Pons (tissue), 1 donor: ENCODE measurements at regions not wholly inside any gene's neighbourhood (a gene's known extent, or its start where the extent isn't known, plus 50 kb on each side); places are given as distances from the start of the nearest gene placed in this dataset.
"Not testable (repeated sequence)": the region's sequence is repeated elsewhere in the genome, so short reads cannot be mapped to it uniquely, and the experiment has no call there.

ENCODE experiments used
- DNase-seq: peaks from one replicate; pipeline ENCODE4 v3.0.0-alpha.2; 2016; ENCODE audit warnings: low spot score

- no peak for DNase-seq
Observed at GRCh38 chr4:160082432-160083207, 979.7 kb downstream of the RAPGEF2 start.

GRCh38 chr4:160091631-160092030, 988.8 kb downstream of the RAPGEF2 start:
- DNase-seq: no peak

- no peak for DNase-seq
Observed at GRCh38 chr4:160100316-160100715, 997.4 kb downstream of the RAPGEF2 start.

- DNase-seq: no peak
Observed at GRCh38 chr4:160110891-160111290, 1008.0 kb downstream of the RAPGEF2 start.

GRCh38 chr4:160117686-160118085, 1014.8 kb downstream of the RAPGEF2 start:
- no peak for DNase-seq

GRCh38 chr4:160125576-160126287, 1022.9 kb downstream of the RAPGEF2 start:
- not testable (repeated sequence) for DNase-seq

GRCh38 chr4:160127211-160127610, 1024.3 kb downstream of the RAPGEF2 start:
- DNase-seq: no peak

- DNase-seq: no peak
Observed at GRCh38 chr4:160129439-160129838, 1026.6 kb downstream of the RAPGEF2 start.

GRCh38 chr4:160136021-160136420, 1033.1 kb downstream of the RAPGEF2 start:
- no peak for DNase-seq

GRCh38 chr4:160141206-160141605, 1038.3 kb downstream of the RAPGEF2 start:
- DNase-seq: no peak

GRCh38 chr4:160142579-160142978, 1039.7 kb downstream of the RAPGEF2 start:
- DNase-seq: no peak

GRCh38 chr4:160143574-160143973, 1040.7 kb downstream of the RAPGEF2 start:
- no peak for DNase-seq

GRCh38 chr4:160159457-160159856, 1056.6 kb downstream of the RAPGEF2 start:
- DNase-seq: no peak

GRCh38 chr4:160161026-160161425, 1058.1 kb downstream of the RAPGEF2 start:
- no peak for DNase-seq

- DNase-seq: no peak
Observed at GRCh38 chr4:160175064-160175643, 1072.3 kb downstream of the RAPGEF2 start.

- DNase-seq: no peak
Observed at GRCh38 chr4:160180211-160180610, 1077.3 kb downstream of the RAPGEF2 start.

- DNase-seq: no peak
Observed at GRCh38 chr4:160182727-160183126, 1079.8 kb downstream of the RAPGEF2 start.

GRCh38 chr4:160184884-160185283, 1082.0 kb downstream of the RAPGEF2 start:
- DNase-seq: no peak

GRCh38 chr4:160193787-160194186, 1090.9 kb downstream of the RAPGEF2 start:
- no peak for DNase-seq

GRCh38 chr4:160194716-160195115, 1091.8 kb downstream of the RAPGEF2 start:
- DNase-seq: no peak

- DNase-seq: no peak
Observed at GRCh38 chr4:160202802-160203201, 1099.9 kb downstream of the RAPGEF2 start.

- no peak for DNase-seq
Observed at GRCh38 chr4:160212078-160212477, 1109.2 kb downstream of the RAPGEF2 start.

- no peak for DNase-seq
Observed at GRCh38 chr4:160213366-160213765, 1110.5 kb downstream of the RAPGEF2 start.
